GM18858 (cell line): ENCODE measurements at regions not wholly inside any gene's neighbourhood (a gene's known extent, or its start where the extent isn't known, plus 50 kb on each side); places are given as distances from the start of the nearest gene placed in this dataset.

Experiments used
- ATAC-seq: cut with Tn5 transposase; IDR thresholded peaks from one replicate; pipeline ENCODE4 v1.9.1; 2021; ENCODE audit not compliant: unreplicated experiment

DNA sequence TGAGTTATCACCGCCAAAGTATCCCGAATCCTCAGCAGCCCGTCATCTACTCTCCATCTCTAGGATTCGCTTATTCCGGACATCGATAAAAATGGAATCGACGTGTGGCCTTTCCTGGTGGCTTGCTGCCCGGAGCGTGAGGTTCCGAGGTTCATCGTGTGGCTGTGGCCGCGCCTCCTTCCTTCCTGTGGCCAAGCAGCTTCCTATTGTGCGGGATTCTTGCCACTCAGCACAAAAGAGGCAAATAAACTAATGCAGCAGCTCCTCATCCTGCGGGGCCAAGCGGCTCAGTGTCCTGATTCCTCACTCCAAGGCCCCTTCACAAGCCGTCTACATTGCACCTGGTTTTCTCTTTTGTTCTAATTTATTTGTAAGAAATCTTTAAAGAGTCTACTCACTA lies 800.9 kb downstream of the CDH9 start:
- ATAC-seq = no peak

DNA sequence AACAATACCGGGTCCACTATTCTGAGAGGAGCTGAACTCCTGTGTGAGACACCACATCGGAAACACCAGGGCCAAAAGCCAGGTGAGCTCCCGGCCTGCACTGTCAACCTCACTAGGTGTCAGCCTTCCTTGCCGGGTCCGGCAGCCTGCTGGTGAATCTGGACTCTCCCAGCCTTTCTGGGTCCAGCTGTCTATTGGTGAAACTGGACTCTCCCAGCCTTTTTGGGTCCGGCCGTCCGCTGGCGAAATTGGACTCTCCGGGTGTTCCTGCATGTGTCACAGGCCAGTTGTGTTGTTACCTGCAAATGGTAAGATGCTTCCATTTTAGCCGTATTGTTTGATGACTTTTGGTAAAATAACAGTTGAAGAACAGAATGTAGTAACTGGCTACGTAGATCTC lies 801.5 kb downstream of the CDH9 start:
- ATAC-seq = no peak

DNA sequence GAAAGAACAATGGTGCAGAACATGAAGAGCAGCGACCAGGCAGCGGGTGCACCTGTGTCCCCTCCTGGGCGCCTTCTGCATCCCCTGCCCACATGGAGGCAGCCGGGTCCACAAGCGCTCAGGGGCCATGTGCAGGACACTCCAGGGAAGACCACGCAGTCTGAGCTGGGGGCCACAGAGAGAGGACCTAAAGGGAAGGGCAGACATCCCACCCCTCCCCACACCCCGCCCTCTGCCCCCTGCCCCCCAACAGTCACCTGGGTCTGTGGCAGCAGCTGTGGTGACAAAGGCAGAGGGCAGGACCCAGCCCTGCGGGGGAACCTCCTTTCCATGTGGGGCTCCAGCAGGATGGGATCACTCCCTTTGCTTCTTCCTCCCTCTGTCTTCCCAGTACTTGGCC lies 805.7 kb downstream of the CDH9 start:
- no peak for ATAC-seq

- ATAC-seq = no peak
Observed at GRCh38 chr5:26231316-26231715, 807.1 kb downstream of the CDH9 start.

- no peak for ATAC-seq
Observed at GRCh38 chr5:26229848-26230247, 808.5 kb downstream of the CDH9 start.

DNA sequence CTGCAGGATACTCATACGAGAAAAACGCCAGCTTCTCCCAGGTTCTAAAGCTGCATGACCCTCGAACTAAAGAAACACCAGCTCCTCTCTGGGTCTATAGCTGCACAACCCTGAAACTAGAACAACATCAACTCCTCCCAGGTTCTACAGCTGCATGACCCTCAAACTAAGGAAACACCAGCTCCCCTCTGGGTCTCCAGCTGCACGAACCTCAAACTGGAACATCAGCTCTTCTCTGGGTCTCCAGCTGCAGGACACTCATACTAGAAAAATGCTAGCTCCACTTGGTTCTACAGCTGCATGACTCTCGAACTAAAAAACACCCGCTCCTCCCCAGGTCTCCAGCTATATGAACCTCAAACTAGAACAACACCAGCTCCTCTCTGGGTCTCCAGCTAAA lies 811.1 kb downstream of the CDH9 start:
- ATAC-seq = no peak

- no peak for ATAC-seq
Observed at GRCh38 chr5:26205121-26205520, 833.3 kb downstream of the CDH9 start.

DNA sequence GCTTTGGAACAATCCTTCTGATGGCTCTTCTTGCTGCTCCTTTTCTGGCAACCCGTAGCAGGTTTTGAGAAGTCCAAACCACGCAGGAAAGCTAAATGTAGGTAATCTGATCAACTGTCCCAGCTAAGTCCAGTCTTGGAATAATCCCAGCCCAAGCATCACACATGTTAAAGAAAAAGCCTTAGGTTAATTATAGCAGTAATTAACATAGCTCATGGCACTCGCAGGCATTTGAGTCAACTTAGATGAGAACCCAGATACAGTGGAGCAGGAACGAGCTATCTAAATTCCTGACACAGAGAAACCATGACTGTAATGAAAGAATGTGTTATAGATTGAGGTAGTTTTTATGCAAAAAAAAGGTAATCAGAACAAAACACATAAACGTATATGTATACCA lies 844.8 kb downstream of the CDH9 start:
- no peak for ATAC-seq

DNA sequence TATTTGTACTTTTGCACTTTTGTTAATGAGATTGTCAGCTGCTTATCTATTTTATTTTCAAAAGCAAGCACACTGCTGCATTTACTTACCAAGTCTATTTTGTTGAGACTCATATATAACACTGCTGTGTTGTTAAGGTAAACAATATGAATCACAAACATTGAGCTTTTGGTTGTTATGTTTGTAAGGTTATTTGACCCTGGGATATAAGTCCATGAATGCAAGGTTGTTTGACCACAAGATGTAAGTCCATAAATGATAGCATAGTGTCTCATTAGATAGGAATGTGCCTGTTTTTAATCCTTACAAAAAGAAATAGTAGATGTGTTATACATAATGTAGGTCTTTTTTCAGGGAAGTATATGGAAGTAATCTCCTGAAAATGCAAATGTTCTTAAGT lies 845.9 kb downstream of the CDH9 start:
- no peak for ATAC-seq

- ATAC-seq = no peak
Observed at GRCh38 chr5:26181582-26181981, 856.8 kb downstream of the CDH9 start.

- no peak for ATAC-seq
Observed at GRCh38 chr5:26148569-26149107, 889.7 kb downstream of the CDH9 start.

- no peak for ATAC-seq
Observed at GRCh38 chr5:26143259-26143658, 895.1 kb downstream of the CDH9 start.

GRCh38 chr5:26121338-26121737 lies 917.0 kb downstream of the CDH9 start:
- ATAC-seq = no peak

DNA sequence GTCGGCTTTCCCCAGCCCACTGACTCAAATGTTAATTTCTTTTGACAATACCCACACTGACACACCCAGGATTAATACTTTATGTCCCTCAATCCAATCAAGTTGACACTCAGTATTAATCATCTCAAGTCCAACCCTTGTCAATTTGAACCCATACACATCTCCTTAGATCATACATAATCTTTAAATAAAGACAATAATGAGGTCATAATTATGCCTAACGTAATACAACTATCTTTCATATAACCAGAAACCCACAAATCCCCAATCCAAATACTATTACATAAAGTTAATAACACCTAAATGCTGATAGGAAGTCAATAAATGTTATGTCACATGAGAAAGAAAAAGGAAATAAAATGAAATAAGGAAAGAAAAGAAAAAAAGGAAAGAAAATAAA lies 934.2 kb downstream of the CDH9 start:
- ATAC-seq = no peak

DNA sequence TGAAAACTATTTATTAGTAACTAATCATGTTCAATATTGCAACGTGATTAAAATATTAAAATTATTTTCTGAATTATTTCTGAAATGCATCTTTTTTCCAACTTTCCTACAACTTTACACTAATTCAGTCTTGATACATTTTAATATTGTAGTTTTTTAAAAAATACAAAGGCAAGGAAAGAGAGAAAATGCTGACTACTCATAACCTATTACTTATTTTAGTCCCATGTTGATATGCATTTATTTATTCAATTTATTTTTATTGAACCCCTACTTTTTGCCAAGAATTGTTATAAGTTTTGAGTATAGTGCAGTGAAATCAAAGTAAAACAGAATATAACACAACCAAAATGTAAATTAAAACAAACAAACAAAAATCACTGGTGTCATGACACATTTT lies 978.2 kb downstream of the CDH9 start:
- ATAC-seq = no peak

- no peak for ATAC-seq
Observed at GRCh38 chr5:26054594-26054993, 983.8 kb downstream of the CDH9 start.

DNA sequence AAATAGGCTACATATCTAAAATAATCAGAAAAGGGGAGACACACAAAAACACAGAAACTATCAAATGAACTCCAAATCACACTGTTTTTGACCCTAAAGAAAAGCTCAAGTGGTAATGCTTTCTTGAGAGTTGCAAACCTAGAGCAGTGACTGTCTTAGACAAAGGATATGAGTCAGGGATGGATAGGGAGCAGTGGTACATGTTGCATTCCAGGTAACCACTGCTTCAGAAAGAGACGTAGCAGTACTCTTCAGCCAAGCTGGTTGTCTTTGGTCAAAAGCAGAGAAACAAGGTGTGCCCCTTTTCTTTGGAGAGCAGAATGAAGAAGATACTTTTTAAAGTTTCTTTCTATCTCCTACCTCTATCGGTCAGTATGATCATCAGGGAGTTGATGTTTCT lies 1003.6 kb downstream of the CDH9 start:
- no peak for ATAC-seq

DNA sequence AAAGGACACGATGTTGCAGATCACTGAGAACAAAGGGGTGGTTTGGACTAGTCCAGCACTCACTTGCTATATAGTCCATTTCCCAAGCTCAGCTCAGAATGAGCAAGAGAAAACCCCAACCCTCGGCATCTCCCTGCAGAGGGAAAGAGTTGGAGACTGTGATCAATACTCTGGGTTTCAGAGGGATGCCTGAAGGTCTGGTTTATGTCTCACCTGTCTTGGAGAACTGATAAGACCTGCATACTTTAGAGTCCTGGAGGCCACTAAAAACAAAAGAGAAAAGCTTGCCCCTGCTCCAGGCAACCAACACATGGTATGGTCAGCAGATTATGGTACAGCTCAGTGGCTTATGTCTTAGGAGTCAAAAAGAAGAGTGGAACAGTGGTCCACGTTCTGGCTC lies 1006.9 kb downstream of the CDH9 start:
- ATAC-seq = no peak

GRCh38 chr5:26026044-26026443 lies 1012.3 kb downstream of the CDH9 start:
- no peak for ATAC-seq

DNA sequence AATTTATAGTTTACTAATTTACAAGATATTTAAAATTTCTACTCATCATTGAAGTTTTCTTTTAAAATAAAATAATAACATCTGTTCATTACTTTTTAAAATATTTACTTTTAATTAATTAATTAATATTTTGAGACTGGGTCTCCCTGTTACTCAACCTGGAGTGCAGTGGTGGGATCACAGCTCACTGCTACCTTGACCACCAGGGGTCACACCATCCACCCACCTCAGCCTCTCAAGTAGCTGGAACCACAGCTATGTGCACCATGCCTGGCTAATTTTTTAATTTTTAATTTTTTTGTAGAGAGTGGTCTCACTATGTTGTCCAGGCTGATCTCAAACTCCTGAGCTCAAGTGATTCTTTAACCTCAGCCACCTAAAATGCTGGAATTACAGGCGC lies 1013.6 kb downstream of the CDH9 start:
- no peak for ATAC-seq

GRCh38 chr5:26023361-26023760 lies 1015.0 kb downstream of the CDH9 start:
- ATAC-seq = no peak

- ATAC-seq = no peak
Observed at GRCh38 chr5:26014206-26014605, 1024.2 kb downstream of the CDH9 start.

- no peak for ATAC-seq
Observed at GRCh38 chr5:26012078-26012477, 1026.3 kb downstream of the CDH9 start.

- no peak for ATAC-seq
Observed at GRCh38 chr5:26009742-26010141, 1028.6 kb downstream of the CDH9 start.
